ENCODE measurements at regions not wholly inside any gene's neighbourhood (a gene's known extent, or its start where the extent isn't known, plus 50 kb on each side); places are given as distances from the start of the nearest gene placed in this dataset.

GRCh38 chr2:107380912-107381311 is 445.8 kb upstream of the RGPD4 start:
- Histone ChIP-seq H3K4ac (ENCODE audit: low read depth, low read length) (no peak overlapping the region), H4K8ac (ENCODE audit: low read depth, low read length) (no peak overlapping the region), H3K9me3 (ENCODE audit: insufficient read depth, low read depth, low read length) (no peaks in the 10 kb centered on the region), H4K91ac (ENCODE audit: low read depth, low read length) (no peak overlapping the region), H2BK5ac (ENCODE audit: low read depth, low read length, poor library complexity) (no peak overlapping the region), H3K79me2 (ENCODE audit: control insufficient read depth, insufficient read depth, low read length, poor library complexity) (no peaks in the 10 kb centered on the region), H3K79me1 (ENCODE audit: low read length) (no peaks in the 10 kb centered on the region), H3K4me1 (ENCODE audit: control insufficient read depth in 1 of 2, insufficient read depth in 2 of 2, low read length in 2 of 2) (no peaks in the 10 kb centered on the region), H3K36me3 (ENCODE audit: control insufficient read depth in 1 of 2, insufficient read depth in 2 of 2, low read length in 2 of 2) (no peaks in the 10 kb centered on the region), H2BK12ac (ENCODE audit: low read length) (no peak overlapping the region), H3K9ac (ENCODE audit: low read length) (no peak overlapping the region), H3K23ac (ENCODE audit: low read length) (no peak overlapping the region), H4K12ac (ENCODE audit: low read depth, low read length) (no peak overlapping the region), H3K18ac (ENCODE audit: low read length) (no peak overlapping the region), H3K27ac (ENCODE audit: low read depth, low read length) (no peak overlapping the region), H2BK120ac (ENCODE audit: insufficient read depth, low read length, poor library complexity) (no peak overlapping the region), H2AK5ac (ENCODE audit: low read length) (no peak overlapping the region), H3K4me2 (ENCODE audit: low read length) (no peak overlapping the region), H2AFZ (ENCODE audit: insufficient read depth, low read length, poor library complexity) (no peak overlapping the region), H3K27me3 (ENCODE audit: insufficient read depth, low read length) (no peaks in the 10 kb centered on the region), H3K4me3 (ENCODE audit: low read depth, low read length) (no peak overlapping the region), H3K14ac (ENCODE audit: low read length) (no peak overlapping the region)
- no CpG with 5 or more reads among the region's 2 CpGs for WGBS (ENCODE audit: extremely low coverage, insufficient coverage, insufficient read length)
- DNase-seq, result no peak

- Histone ChIP-seq H3K4me3 (ENCODE audit: low read depth, low read length) (no peak overlapping the region), H3K23ac (ENCODE audit: low read length) (no peak overlapping the region)
These were observed 443.0 kb upstream of the RGPD4 start for GRCh38 chr2:107383691-107384090.

DNA sequence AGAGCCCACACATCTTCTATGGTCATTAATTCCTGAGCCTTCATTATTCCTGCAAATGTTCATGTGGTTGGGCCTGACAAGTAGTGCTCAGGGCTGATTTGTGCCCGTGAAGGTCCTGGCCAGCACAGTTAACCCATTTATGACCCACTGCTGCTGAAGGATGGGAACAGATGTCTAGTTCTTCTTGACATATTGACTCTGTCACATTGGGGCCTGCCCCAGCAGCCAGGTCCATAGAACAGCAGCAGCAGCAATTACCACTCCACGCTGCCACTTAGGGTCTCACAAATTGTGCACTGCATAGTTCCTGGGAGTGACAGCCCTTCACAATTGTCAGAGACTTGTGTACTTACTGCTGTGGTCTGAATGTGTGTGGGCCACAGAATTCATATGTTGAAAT is 442.3 kb upstream of the RGPD4 start:
- Histone ChIP-seq H3K9me3 (ENCODE audit: insufficient read depth, low read depth, low read length) (no peaks in the 10 kb centered on the region), H3K36me3 (ENCODE audit: control insufficient read depth in 1 of 2, insufficient read depth in 2 of 2, low read length in 2 of 2) (no peaks in the 10 kb centered on the region), H2AFZ (ENCODE audit: insufficient read depth, low read length, poor library complexity) (no peak overlapping the region), H3K27ac (ENCODE audit: low read depth, low read length) (no peak overlapping the region), H3K23ac (ENCODE audit: low read length) (no peak overlapping the region), H3K18ac (ENCODE audit: low read length) (no peak overlapping the region), H2BK12ac (ENCODE audit: low read length) (no peak overlapping the region), H3K27me3 (ENCODE audit: insufficient read depth, low read length) (no peaks in the 10 kb centered on the region), H2BK120ac (ENCODE audit: insufficient read depth, low read length, poor library complexity) (no peak overlapping the region), H3K4me1 (ENCODE audit: control insufficient read depth in 1 of 2, insufficient read depth in 2 of 2, low read length in 2 of 2) (no peaks in the 10 kb centered on the region), H3K4ac (ENCODE audit: low read depth, low read length) (no peak overlapping the region), H3K79me1 (ENCODE audit: low read length) (no peaks in the 10 kb centered on the region), H3K9ac (ENCODE audit: low read length) (no peak overlapping the region), H2AK5ac (ENCODE audit: low read length) (no peak overlapping the region), H3K14ac (ENCODE audit: low read length) (no peak overlapping the region), H4K12ac (ENCODE audit: low read depth, low read length) (no peak overlapping the region), H2BK5ac (ENCODE audit: low read depth, low read length, poor library complexity) (no peak overlapping the region), H3K4me2 (ENCODE audit: low read length) (no peak overlapping the region), H3K79me2 (ENCODE audit: control insufficient read depth, insufficient read depth, low read length, poor library complexity) (no peaks in the 10 kb centered on the region), H4K91ac (ENCODE audit: low read depth, low read length) (no peak overlapping the region), H4K8ac (ENCODE audit: low read depth, low read length) (no peak overlapping the region), H3K4me3 (ENCODE audit: low read depth, low read length) (no peak overlapping the region)
- no peak for DNase-seq
- WGBS (ENCODE audit: extremely low coverage, insufficient coverage, insufficient read length), result no CpG with 5 or more reads among the region's 2 CpGs

More at GRCh38 chr2:107383691-107384090, 443.0 kb upstream of the RGPD4 start:
- Histone ChIP-seq H3K4me2 (ENCODE audit: low read length) (no peak overlapping the region), H4K91ac (ENCODE audit: low read depth, low read length) (no peak overlapping the region), H2AFZ (ENCODE audit: insufficient read depth, low read length, poor library complexity) (no peak overlapping the region), H4K8ac (ENCODE audit: low read depth, low read length) (no peak overlapping the region), H3K9ac (ENCODE audit: low read length) (no peak overlapping the region), H3K27me3 (ENCODE audit: insufficient read depth, low read length) (no peaks in the 10 kb centered on the region), H2BK5ac (ENCODE audit: low read depth, low read length, poor library complexity) (no peak overlapping the region), H2BK12ac (ENCODE audit: low read length) (no peak overlapping the region), H3K79me2 (ENCODE audit: control insufficient read depth, insufficient read depth, low read length, poor library complexity) (no peaks in the 10 kb centered on the region), H3K9me3 (ENCODE audit: insufficient read depth, low read depth, low read length) (no peaks in the 10 kb centered on the region), H3K36me3 (ENCODE audit: control insufficient read depth in 1 of 2, insufficient read depth in 2 of 2, low read length in 2 of 2) (no peaks in the 10 kb centered on the region), H3K79me1 (ENCODE audit: low read length) (no peaks in the 10 kb centered on the region), H2BK120ac (ENCODE audit: insufficient read depth, low read length, poor library complexity) (no peak overlapping the region), H3K18ac (ENCODE audit: low read length) (no peak overlapping the region), H3K14ac (ENCODE audit: low read length) (no peak overlapping the region), H3K4me1 (ENCODE audit: control insufficient read depth in 1 of 2, insufficient read depth in 2 of 2, low read length in 2 of 2) (no peaks in the 10 kb centered on the region), H3K4ac (ENCODE audit: low read depth, low read length) (no peak overlapping the region), H3K27ac (ENCODE audit: low read depth, low read length) (no peak overlapping the region), H4K12ac (ENCODE audit: low read depth, low read length) (no peak overlapping the region), H2AK5ac (ENCODE audit: low read length) (no peak overlapping the region)
- WGBS (ENCODE audit: extremely low coverage, insufficient coverage, insufficient read length), result no CpG with 5 or more reads among the region's 4 CpGs
- DNase-seq, result no peak

- Histone ChIP-seq H3K18ac (ENCODE audit: low read length) (no peak overlapping the region), H4K8ac (ENCODE audit: low read depth, low read length) (no peak overlapping the region), H3K9me3 (ENCODE audit: insufficient read depth, low read depth, low read length) (no peaks in the 10 kb centered on the region), H3K9ac (ENCODE audit: low read length) (no peak overlapping the region), H2AK5ac (ENCODE audit: low read length) (no peak overlapping the region), H3K27me3 (ENCODE audit: insufficient read depth, low read length) (no peaks in the 10 kb centered on the region), H3K4ac (ENCODE audit: low read depth, low read length) (no peak overlapping the region), H3K79me2 (ENCODE audit: control insufficient read depth, insufficient read depth, low read length, poor library complexity) (no peaks in the 10 kb centered on the region), H4K12ac (ENCODE audit: low read depth, low read length) (no peak overlapping the region), H2BK120ac (ENCODE audit: insufficient read depth, low read length, poor library complexity) (no peak overlapping the region), H2BK5ac (ENCODE audit: low read depth, low read length, poor library complexity) (no peak overlapping the region), H4K91ac (ENCODE audit: low read depth, low read length) (no peak overlapping the region), H2BK12ac (ENCODE audit: low read length) (no peak overlapping the region), H3K36me3 (ENCODE audit: control insufficient read depth in 1 of 2, insufficient read depth in 2 of 2, low read length in 2 of 2) (no peaks in the 10 kb centered on the region), H3K14ac (ENCODE audit: low read length) (no peak overlapping the region), H2AFZ (ENCODE audit: insufficient read depth, low read length, poor library complexity) (no peak overlapping the region), H3K4me1 (ENCODE audit: control insufficient read depth in 1 of 2, insufficient read depth in 2 of 2, low read length in 2 of 2) (no peaks in the 10 kb centered on the region), H3K27ac (ENCODE audit: low read depth, low read length) (no peak overlapping the region), H3K4me3 (ENCODE audit: low read depth, low read length) (no peak overlapping the region), H3K79me1 (ENCODE audit: low read length) (no peaks in the 10 kb centered on the region), H3K23ac (ENCODE audit: low read length) (no peak overlapping the region), H3K4me2 (ENCODE audit: low read length) (no peak overlapping the region)
- no CpG with 5 or more reads among the region's 1 CpG for WGBS (ENCODE audit: extremely low coverage, insufficient coverage, insufficient read length)
- no peak for DNase-seq
These were observed 440.8 kb upstream of the RGPD4 start for GRCh38 chr2:107385921-107386320.

Measured in trophoblast cell (in vitro differentiated cells and primary cell).